ENCODE measurements at regions not wholly inside any gene's neighbourhood (a gene's known extent, or its start where the extent isn't known, plus 50 kb on each side); places are given as distances from the start of the nearest gene placed in this dataset.

- DNase-seq (ENCODE audit: low read depth, low spot score): no peak
- Histone ChIP-seq H3K4me3 (ENCODE audit: insufficient read length, low read depth) (no peak overlapping the region), H3K36me3 (ENCODE audit: insufficient read depth, insufficient read length, low read length) (no peaks in the 10 kb centered on the region), H3K9ac (ENCODE audit: insufficient read length, low read depth) (no peak overlapping the region), H3K27me3 (ENCODE audit: insufficient read depth, insufficient read length) (no peaks in the 10 kb centered on the region), H3K4me1 (ENCODE audit: insufficient read depth, insufficient read length) (no peaks in the 10 kb centered on the region), H3K9me3 (ENCODE audit: insufficient read depth, low read length) (peaks cover 17% of the 10 kb centered on the region; the same call in 1 of the 2 replicates)
- TF ChIP-seq SUZ12 (IDR thresholded peaks at IDR 0.05; ENCODE audit: extremely low read depth, insufficient read depth, insufficient read length) (no peak), ZNF274 (IDR thresholded peaks at IDR 0.05; ENCODE audit: low read depth, low read length) (no peak), YY1 (IDR thresholded peaks at IDR 0.05; ENCODE audit: insufficient read depth, insufficient read length) (no peak)
Observed at GRCh38 chr11:110782616-110783015, 70.4 kb upstream of the ARHGAP20 start.

- Histone ChIP-seq H3K9ac (ENCODE audit: insufficient read length, low read depth) (no peak overlapping the region), H3K27me3 (ENCODE audit: insufficient read depth, insufficient read length) (no peaks in the 10 kb centered on the region), H3K4me3 (ENCODE audit: insufficient read length, low read depth) (no peak overlapping the region), H3K36me3 (ENCODE audit: insufficient read depth, insufficient read length, low read length) (no peaks in the 10 kb centered on the region), H3K4me1 (ENCODE audit: insufficient read depth, insufficient read length) (no peaks in the 10 kb centered on the region), H3K9me3 (ENCODE audit: insufficient read depth, low read length) (peaks cover 5% of the 10 kb centered on the region; the same call in 1 of the 2 replicates)
- DNase-seq (ENCODE audit: low read depth, low spot score): no peak
- TF ChIP-seq SUZ12 (IDR thresholded peaks at IDR 0.05; ENCODE audit: extremely low read depth, insufficient read depth, insufficient read length): no peak
- TF ChIP-seq ZNF274 (IDR thresholded peaks at IDR 0.05; ENCODE audit: low read depth, low read length): no peak
- TF ChIP-seq YY1 (IDR thresholded peaks at IDR 0.05; ENCODE audit: insufficient read depth, insufficient read length): no peak
Observed at GRCh38 chr11:110779108-110779507, 66.9 kb upstream of the ARHGAP20 start.

- peaks cover 5% of the 10 kb centered on the region; the same call in 1 of the 2 replicates for H3K9me3 ChIP-seq (ENCODE audit: insufficient read depth, low read length)
- H3K36me3 ChIP-seq (ENCODE audit: insufficient read depth, insufficient read length, low read length): no peaks in the 10 kb centered on the region
- H3K4me1 ChIP-seq (ENCODE audit: insufficient read depth, insufficient read length): no peaks in the 10 kb centered on the region
- no peak for TF ChIP-seq ZNF274 (IDR thresholded peaks at IDR 0.05; ENCODE audit: low read depth, low read length)
- TF ChIP-seq SUZ12 (IDR thresholded peaks at IDR 0.05; ENCODE audit: extremely low read depth, insufficient read depth, insufficient read length): no peak
- TF ChIP-seq YY1 (IDR thresholded peaks at IDR 0.05; ENCODE audit: insufficient read depth, insufficient read length): no peak
- no peak overlapping the region for H3K4me3 ChIP-seq (ENCODE audit: insufficient read length, low read depth)
- no peak for DNase-seq (ENCODE audit: low read depth, low spot score)
- H3K9ac ChIP-seq (ENCODE audit: insufficient read length, low read depth): no peak overlapping the region
- H3K27me3 ChIP-seq (ENCODE audit: insufficient read depth, insufficient read length): no peaks in the 10 kb centered on the region
Observed at GRCh38 chr11:110778343-110778742, 66.1 kb upstream of the ARHGAP20 start.

GRCh38 chr11:110777775-110778174 is 65.5 kb upstream of the ARHGAP20 start:
- peaks cover 5% of the 10 kb centered on the region; the same call in 1 of the 2 replicates for H3K9me3 ChIP-seq (ENCODE audit: insufficient read depth, low read length)
- no peaks in the 10 kb centered on the region for H3K27me3 ChIP-seq (ENCODE audit: insufficient read depth, insufficient read length)
- H3K4me1 ChIP-seq (ENCODE audit: insufficient read depth, insufficient read length): no peaks in the 10 kb centered on the region
- H3K4me3 ChIP-seq (ENCODE audit: insufficient read length, low read depth): no peak overlapping the region
- DNase-seq (ENCODE audit: low read depth, low spot score): no peak
- no peaks in the 10 kb centered on the region for H3K36me3 ChIP-seq (ENCODE audit: insufficient read depth, insufficient read length, low read length)
- no peak for TF ChIP-seq ZNF274 (IDR thresholded peaks at IDR 0.05; ENCODE audit: low read depth, low read length)
- no peak for TF ChIP-seq YY1 (IDR thresholded peaks at IDR 0.05; ENCODE audit: insufficient read depth, insufficient read length)
- TF ChIP-seq SUZ12 (IDR thresholded peaks at IDR 0.05; ENCODE audit: extremely low read depth, insufficient read depth, insufficient read length): no peak
- H3K9ac ChIP-seq (ENCODE audit: insufficient read length, low read depth): no peak overlapping the region

- TF ChIP-seq YY1 (IDR thresholded peaks at IDR 0.05; ENCODE audit: insufficient read depth, insufficient read length) (no peak), SUZ12 (IDR thresholded peaks at IDR 0.05; ENCODE audit: extremely low read depth, insufficient read depth, insufficient read length) (no peak), ZNF274 (IDR thresholded peaks at IDR 0.05; ENCODE audit: low read depth, low read length) (no peak)
- Histone ChIP-seq H3K9ac (ENCODE audit: insufficient read length, low read depth) (no peak overlapping the region), H3K4me3 (ENCODE audit: insufficient read length, low read depth) (no peak overlapping the region), H3K4me1 (ENCODE audit: insufficient read depth, insufficient read length) (no peaks in the 10 kb centered on the region), H3K36me3 (ENCODE audit: insufficient read depth, insufficient read length, low read length) (no peaks in the 10 kb centered on the region), H3K9me3 (ENCODE audit: insufficient read depth, low read length) (peaks cover 5% of the 10 kb centered on the region; the same call in 1 of the 2 replicates), H3K27me3 (ENCODE audit: insufficient read depth, insufficient read length) (no peaks in the 10 kb centered on the region)
- no peak for DNase-seq (ENCODE audit: low read depth, low spot score)
Observed at GRCh38 chr11:110776081-110776480, 63.8 kb upstream of the ARHGAP20 start.

GRCh38 chr11:110774138-110775014 is 62.1 kb upstream of the ARHGAP20 start:
- H3K9ac ChIP-seq (ENCODE audit: insufficient read length, low read depth): no peak overlapping the region
- no peak for TF ChIP-seq YY1 (IDR thresholded peaks at IDR 0.05; ENCODE audit: insufficient read depth, insufficient read length)
- no peak for TF ChIP-seq ZNF274 (IDR thresholded peaks at IDR 0.05; ENCODE audit: low read depth, low read length)
- TF ChIP-seq SUZ12 (IDR thresholded peaks at IDR 0.05; ENCODE audit: extremely low read depth, insufficient read depth, insufficient read length): no peak
- DNase-seq (ENCODE audit: low read depth, low spot score): no peak
- no peaks in the 10 kb centered on the region for H3K4me1 ChIP-seq (ENCODE audit: insufficient read depth, insufficient read length)
- no peaks in the 10 kb centered on the region for H3K27me3 ChIP-seq (ENCODE audit: insufficient read depth, insufficient read length)
- H3K36me3 ChIP-seq (ENCODE audit: insufficient read depth, insufficient read length, low read length): no peaks in the 10 kb centered on the region
- no peak overlapping the region for H3K4me3 ChIP-seq (ENCODE audit: insufficient read length, low read depth)
- peaks cover 5% of the 10 kb centered on the region; the same call in 1 of the 2 replicates for H3K9me3 ChIP-seq (ENCODE audit: insufficient read depth, low read length)

GRCh38 chr11:110773442-110773841 is 61.2 kb upstream of the ARHGAP20 start:
- Histone ChIP-seq H3K27me3 (ENCODE audit: insufficient read depth, insufficient read length) (no peaks in the 10 kb centered on the region), H3K9me3 (ENCODE audit: insufficient read depth, low read length) (no peaks in the 10 kb centered on the region), H3K4me3 (ENCODE audit: insufficient read length, low read depth) (no peak overlapping the region), H3K4me1 (ENCODE audit: insufficient read depth, insufficient read length) (no peaks in the 10 kb centered on the region), H3K9ac (ENCODE audit: insufficient read length, low read depth) (no peak overlapping the region), H3K36me3 (ENCODE audit: insufficient read depth, insufficient read length, low read length) (no peaks in the 10 kb centered on the region)
- no peak for DNase-seq (ENCODE audit: low read depth, low spot score)
- TF ChIP-seq SUZ12 (IDR thresholded peaks at IDR 0.05; ENCODE audit: extremely low read depth, insufficient read depth, insufficient read length) (no peak), ZNF274 (IDR thresholded peaks at IDR 0.05; ENCODE audit: low read depth, low read length) (no peak), YY1 (IDR thresholded peaks at IDR 0.05; ENCODE audit: insufficient read depth, insufficient read length) (no peak)
